DND-41 (cell line): ENCODE measurements at regions not wholly inside any gene's neighbourhood (a gene's known extent, or its start where the extent isn't known, plus 50 kb on each side); places are given as distances from the start of the nearest gene placed in this dataset.

Experiments used
- EZH2 ChIP-seq: IDR thresholded peaks from 3 replicates; pipeline ENCODE4 v1.6.1; 2012; ENCODE audit warnings: borderline replicate concordance, low read depth, mild to moderate bottlenecking, moderate library complexity, low read length, inconsistent platforms; ENCODE audit not compliant: severe bottlenecking
- TF ChIP-seq, protein P1 (sequence below): IDR thresholded peaks from 2 replicates; pipeline ENCODE4 v1.5.1; 2012; ENCODE audit warnings: borderline replicate concordance, low read length, moderate library complexity, mild to moderate bottlenecking; ENCODE audit not compliant: poor library complexity, severe bottlenecking; ENCODE audit errors: extremely low read depth

DNA sequence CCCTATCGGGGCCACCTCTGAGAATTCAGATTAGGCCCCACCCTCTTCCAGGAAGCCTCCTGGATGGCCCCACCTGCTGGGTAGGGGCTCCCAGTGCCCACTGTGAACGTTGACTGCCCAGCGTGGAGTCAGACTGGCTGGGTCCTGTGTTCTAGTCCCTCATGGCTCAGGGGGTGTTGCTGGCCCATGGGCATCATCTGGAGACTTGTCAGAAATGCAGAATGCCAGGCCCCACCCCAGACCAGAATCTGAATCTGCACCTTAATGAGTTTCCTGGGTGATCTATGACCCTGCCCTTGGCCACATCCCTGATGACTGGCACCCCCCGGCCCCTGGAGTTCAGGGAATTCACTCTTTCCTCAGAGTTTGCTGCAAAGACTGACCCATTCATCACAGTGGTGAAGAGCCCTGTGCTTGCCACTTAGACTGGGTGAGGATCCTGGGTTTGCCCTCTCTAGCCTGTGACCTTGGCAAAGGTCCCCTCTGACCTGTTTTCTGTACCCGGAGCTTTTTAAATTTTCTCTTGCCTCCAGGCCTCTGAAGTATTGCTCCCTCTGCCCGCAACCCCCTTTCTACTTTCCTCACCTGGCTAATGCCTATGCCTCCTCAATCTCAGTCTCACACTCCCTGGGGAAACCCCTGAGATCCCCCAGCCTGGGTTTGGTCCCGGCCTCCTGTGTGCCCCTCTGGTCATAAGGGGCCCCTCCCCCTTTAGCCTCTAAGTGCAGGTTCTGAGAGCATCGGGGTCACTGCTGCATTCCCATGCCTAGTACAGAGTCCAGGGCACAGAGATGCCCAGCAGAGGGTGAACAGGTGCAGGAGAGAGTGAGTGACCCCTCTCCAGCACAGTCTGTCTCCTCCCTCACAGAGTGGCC, 184.2 kb downstream of the MATN1 start:
- TF ChIP-seq, protein P1, sequence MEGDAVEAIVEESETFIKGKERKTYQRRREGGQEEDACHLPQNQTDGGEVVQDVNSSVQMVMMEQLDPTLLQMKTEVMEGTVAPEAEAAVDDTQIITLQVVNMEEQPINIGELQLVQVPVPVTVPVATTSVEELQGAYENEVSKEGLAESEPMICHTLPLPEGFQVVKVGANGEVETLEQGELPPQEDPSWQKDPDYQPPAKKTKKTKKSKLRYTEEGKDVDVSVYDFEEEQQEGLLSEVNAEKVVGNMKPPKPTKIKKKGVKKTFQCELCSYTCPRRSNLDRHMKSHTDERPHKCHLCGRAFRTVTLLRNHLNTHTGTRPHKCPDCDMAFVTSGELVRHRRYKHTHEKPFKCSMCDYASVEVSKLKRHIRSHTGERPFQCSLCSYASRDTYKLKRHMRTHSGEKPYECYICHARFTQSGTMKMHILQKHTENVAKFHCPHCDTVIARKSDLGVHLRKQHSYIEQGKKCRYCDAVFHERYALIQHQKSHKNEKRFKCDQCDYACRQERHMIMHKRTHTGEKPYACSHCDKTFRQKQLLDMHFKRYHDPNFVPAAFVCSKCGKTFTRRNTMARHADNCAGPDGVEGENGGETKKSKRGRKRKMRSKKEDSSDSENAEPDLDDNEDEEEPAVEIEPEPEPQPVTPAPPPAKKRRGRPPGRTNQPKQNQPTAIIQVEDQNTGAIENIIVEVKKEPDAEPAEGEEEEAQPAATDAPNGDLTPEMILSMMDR: no peak
- no peak for TF ChIP-seq EZH2
